Uterus (tissue), 3 donors: ENCODE measurements at regions not wholly inside any gene's neighbourhood (a gene's known extent, or its start where the extent isn't known, plus 50 kb on each side); places are given as distances from the start of the nearest gene placed in this dataset.

Experiments used
- DNase-seq, 2 donors: peaks; one replicate each; pipeline ENCODE4 v3.0.0-alpha.2; 2019 to 2020
- H3K27ac ChIP-seq, 2 donors: fragments of 200-600 bp; sonication (generic); 1 replicate in 1 of 2; 2 replicates in 1 of 2; pipeline ENCODE4 v1.5.1; 2016 to 2018
- H3K27me3 ChIP-seq, 2 donors: fragments of 200-600 bp; sonication (generic); one replicate each; pipeline ENCODE4 v1.5.1; 2018 to 2019; ENCODE audit warnings: control low read depth in 1 of 2
- H3K36me3 ChIP-seq, 2 donors: fragments of 200-600 bp; sonication (generic); one replicate each; pipeline ENCODE4 v1.5.1; 2019; ENCODE audit warnings: control low read depth in 1 of 2
- H3K4me1 ChIP-seq, 2 donors: fragments of 200-600 bp; sonication (generic); one replicate each; pipeline ENCODE4 v1.5.1; 2018 to 2019; ENCODE audit warnings: control low read depth in 1 of 2
- H3K4me3 ChIP-seq, 2 donors: fragments of 200-600 bp; sonication (generic); 1 replicate in 1 of 2; 2 replicates in 1 of 2; pipeline ENCODE4 v1.5.1; 2018 to 2019; ENCODE audit warnings: mild to moderate bottlenecking in 1 of 2
- H3K9me3 ChIP-seq, 2 donors: fragments of 200-600 bp; sonication (generic); one replicate each; pipeline ENCODE4 v1.5.1; 2019; ENCODE audit warnings: control low read depth in 1 of 2
- CTCF ChIP-seq, 4 experiments: fragments of 200-600 bp in 2 of 4; fragments of 450-650 bp in 2 of 4; sonication (generic) in 2 of 4; IDR thresholded peaks; one replicate each; pipeline ENCODE4 v1.5.1; 2016 to 2019; ENCODE audit warnings: antibody characterized with exemption in 4 of 4, mild to moderate bottlenecking in 2 of 4, moderate library complexity in 1 of 4
- POLR2A ChIP-seq, 2 donors: fragments of 450-650 bp; IDR thresholded peaks; one replicate each; pipeline ENCODE4 v1.6.1; 2016; ENCODE audit warnings: antibody characterized with exemption in 2 of 2, mild to moderate bottlenecking in 1 of 2, moderate library complexity in 1 of 2
- intact Hi-C: fragments of 100-400 bp; cut with DNase I; formaldehyde crosslinking; loops from one replicate; pipeline ENCODE4 v1.15.1; 2023; ENCODE audit warnings: low total_unique reads
- donor health status: DM: yes; HTN: yes; CAD: no.

GRCh38 chr22:47587361-47587760 lies 824.9 kb downstream of the TBC1D22A start:
- no peak for DNase-seq

DNA sequence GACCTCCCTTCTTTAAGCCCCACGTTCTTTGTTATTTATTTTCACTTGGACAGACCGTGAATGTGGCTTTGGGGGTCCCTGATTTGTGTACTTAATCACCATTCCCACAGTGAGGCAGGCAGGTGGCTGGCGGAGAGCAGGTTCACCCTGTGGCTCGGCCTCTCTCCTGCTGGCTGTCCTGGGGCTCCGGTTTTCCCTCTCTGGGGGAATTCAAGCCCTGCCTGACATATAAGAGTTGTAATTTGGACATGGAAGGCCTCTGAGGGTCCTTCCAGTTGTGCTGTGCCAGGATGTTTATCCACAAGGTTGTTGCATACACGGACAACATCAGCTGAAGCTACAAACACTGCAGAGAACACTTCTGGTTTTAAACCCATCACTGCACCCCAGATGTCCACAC lies 824.5 kb downstream of the TBC1D22A start:
- no peak for DNase-seq
- Histone ChIP-seq H3K4me1 (no peaks in the 10 kb centered on the region), H3K27me3 (no peaks in the 10 kb centered on the region), H3K27ac (no peak overlapping the region), H3K36me3 (no peaks in the 10 kb centered on the region), H3K9me3 (no peaks in the 10 kb centered on the region), H3K4me3 (no peak overlapping the region)
- TF ChIP-seq CTCF (IDR thresholded peaks at IDR 0.05): no peak
- no peak for TF ChIP-seq POLR2A (IDR thresholded peaks at IDR 0.05)
- intact Hi-C loops: no loop called here

More at GRCh38 chr22:47587361-47587760, 824.9 kb downstream of the TBC1D22A start:
- no peak for TF ChIP-seq POLR2A (IDR thresholded peaks at IDR 0.05)
- no peak for TF ChIP-seq CTCF (IDR thresholded peaks at IDR 0.05)
- Histone ChIP-seq H3K27ac (no peak overlapping the region), H3K4me3 (no peak overlapping the region), H3K9me3 (no peaks in the 10 kb centered on the region), H3K36me3 (no peaks in the 10 kb centered on the region), H3K4me1 (no peaks in the 10 kb centered on the region), H3K27me3 (no peaks in the 10 kb centered on the region)
- intact Hi-C loops: no loop called here

GRCh38 chr22:47586038-47586437 lies 823.6 kb downstream of the TBC1D22A start:
- Histone ChIP-seq H3K27me3 (no peaks in the 10 kb centered on the region), H3K9me3 (no peaks in the 10 kb centered on the region), H3K36me3 (no peaks in the 10 kb centered on the region), H3K27ac (no peak overlapping the region), H3K4me1 (no peaks in the 10 kb centered on the region), H3K4me3 (no peak overlapping the region)
- DNase-seq: no peak
- intact Hi-C loops: no loop called here
- no peak for TF ChIP-seq POLR2A (IDR thresholded peaks at IDR 0.05)
- no peak for TF ChIP-seq CTCF (IDR thresholded peaks at IDR 0.05)

GRCh38 chr22:47583959-47584562 lies 821.6 kb downstream of the TBC1D22A start:
- intact Hi-C loops: no loop called here
- H3K4me1 ChIP-seq: no peaks in the 10 kb centered on the region

GRCh38 chr22:47582067-47582466 lies 819.6 kb downstream of the TBC1D22A start:
- TF ChIP-seq CTCF (IDR thresholded peaks at IDR 0.05): no peak
- TF ChIP-seq POLR2A (IDR thresholded peaks at IDR 0.05): no peak
- no peaks in the 10 kb centered on the region for H3K36me3 ChIP-seq
- DNase-seq: no peak
- no peak overlapping the region for H3K27ac ChIP-seq
- no peaks in the 10 kb centered on the region for H3K27me3 ChIP-seq
- intact Hi-C loops: no loop called here
- no peaks in the 10 kb centered on the region for H3K4me1 ChIP-seq
- no peak overlapping the region for H3K4me3 ChIP-seq
- H3K9me3 ChIP-seq: no peaks in the 10 kb centered on the region

More at GRCh38 chr22:47583959-47584562, 821.6 kb downstream of the TBC1D22A start:
- H3K27ac ChIP-seq: no peak overlapping the region
- H3K27me3 ChIP-seq: no peaks in the 10 kb centered on the region
- H3K4me3 ChIP-seq: no peak overlapping the region
- TF ChIP-seq CTCF (IDR thresholded peaks at IDR 0.05) (no peak), POLR2A (IDR thresholded peaks at IDR 0.05) (no peak)
- H3K36me3 ChIP-seq: no peaks in the 10 kb centered on the region
- H3K9me3 ChIP-seq: no peaks in the 10 kb centered on the region
- DNase-seq: no peak
